Activated naive CD4-positive, alpha-beta T cell treated with anti-CD3 and anti-CD28 coated beads, Interleukin-2, amount 50 U/mL, for 24 hours (primary cell): ENCODE measurements at regions not wholly inside any gene's neighbourhood (a gene's known extent, or its start where the extent isn't known, plus 50 kb on each side); places are given as distances from the start of the nearest gene placed in this dataset.

Source experiments
- H3K27ac Mint-ChIP-seq: one replicate; pipeline ENCODE4 v1.8.0; 2021; ENCODE audit warnings: mild to moderate bottlenecking, mixed read lengths
- H3K27me3 Mint-ChIP-seq: one replicate; pipeline ENCODE4 v1.8.0; 2021; ENCODE audit warnings: mixed read lengths
- H3K36me3 Mint-ChIP-seq: one replicate; pipeline ENCODE4 v1.8.0; 2021; ENCODE audit warnings: mixed read lengths
- H3K4me1 Mint-ChIP-seq: one replicate; pipeline ENCODE4 v1.8.0; 2021; ENCODE audit warnings: mixed read lengths
- H3K4me3 Mint-ChIP-seq: one replicate; pipeline ENCODE4 v1.8.0; 2021; ENCODE audit warnings: mild to moderate bottlenecking, mixed read lengths
- H3K9me3 Mint-ChIP-seq: one replicate; pipeline ENCODE4 v1.8.0; 2021; ENCODE audit warnings: mixed read lengths

- Mint-ChIP-seq H3K9me3 (peaks cover 7% of the 10 kb centered on the region), H3K36me3 (peaks cover 6% of the 10 kb centered on the region), H3K27me3 (no peaks in the 10 kb centered on the region), H3K4me1 (peaks cover 30% of the 10 kb centered on the region), H3K27ac (peak overlapping the region; percentile 51), H3K4me3 (no peak overlapping the region)
Measured at GRCh38 chr14:65879248-65880009, 466.9 kb downstream of the FUT8 start.

DNA sequence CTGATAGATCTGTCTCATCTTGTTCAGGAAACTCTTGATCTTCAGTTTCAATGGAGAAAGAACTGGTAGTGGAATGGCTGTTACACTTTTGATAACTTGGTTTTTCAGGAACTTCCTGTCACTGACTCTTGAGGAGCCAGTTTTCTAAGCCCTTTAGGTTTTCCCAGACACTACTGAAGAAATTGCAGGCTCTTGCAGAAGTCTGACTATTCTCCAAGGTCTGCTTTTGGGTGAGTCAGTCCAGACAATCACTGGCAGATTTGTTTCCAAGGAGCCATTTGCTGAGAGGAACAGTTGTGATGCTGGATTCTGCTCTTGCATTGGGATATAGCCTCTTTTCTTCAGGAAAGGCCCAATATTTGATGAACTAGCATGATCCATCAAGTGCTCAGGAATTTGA, 468.0 kb downstream of the FUT8 start:
- Mint-ChIP-seq H3K9me3 (peaks cover 7% of the 10 kb centered on the region), H3K4me1 (peaks cover 30% of the 10 kb centered on the region), H3K27me3 (no peaks in the 10 kb centered on the region), H3K27ac (no peak overlapping the region), H3K36me3 (peaks cover 6% of the 10 kb centered on the region), H3K4me3 (no peak overlapping the region)

DNA sequence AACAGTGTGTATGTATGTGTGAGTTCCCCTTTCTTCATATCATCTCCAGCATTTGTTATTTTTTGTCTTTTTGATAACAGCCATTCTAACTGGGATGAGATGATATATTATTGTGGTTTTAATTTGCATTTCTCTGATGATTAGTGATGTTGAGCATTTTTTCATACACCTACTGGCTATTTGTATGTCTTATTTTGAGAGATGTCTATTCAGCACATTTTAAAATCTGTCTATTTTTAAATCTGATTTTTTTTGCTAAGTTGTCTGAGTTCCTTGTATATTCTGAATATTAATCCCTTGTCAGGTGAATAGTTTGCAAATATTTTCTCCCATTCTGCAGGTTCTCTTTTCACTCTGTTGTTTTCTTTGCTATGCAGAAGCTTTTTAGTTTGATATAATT, 469.1 kb downstream of the FUT8 start:
- Mint-ChIP-seq H3K4me1 (peaks cover 30% of the 10 kb centered on the region), H3K27ac (no peak overlapping the region), H3K27me3 (no peaks in the 10 kb centered on the region), H3K9me3 (peaks cover 7% of the 10 kb centered on the region), H3K36me3 (peaks cover 6% of the 10 kb centered on the region), H3K4me3 (no peak overlapping the region)

GRCh38 chr14:65888677-65889076, 476.1 kb downstream of the FUT8 start:
- Mint-ChIP-seq H3K4me1 (peaks cover 22% of the 10 kb centered on the region), H3K36me3 (peaks cover 4% of the 10 kb centered on the region), H3K27ac (no peak overlapping the region), H3K27me3 (no peaks in the 10 kb centered on the region), H3K9me3 (peaks cover 4% of the 10 kb centered on the region), H3K4me3 (no peak overlapping the region)

DNA sequence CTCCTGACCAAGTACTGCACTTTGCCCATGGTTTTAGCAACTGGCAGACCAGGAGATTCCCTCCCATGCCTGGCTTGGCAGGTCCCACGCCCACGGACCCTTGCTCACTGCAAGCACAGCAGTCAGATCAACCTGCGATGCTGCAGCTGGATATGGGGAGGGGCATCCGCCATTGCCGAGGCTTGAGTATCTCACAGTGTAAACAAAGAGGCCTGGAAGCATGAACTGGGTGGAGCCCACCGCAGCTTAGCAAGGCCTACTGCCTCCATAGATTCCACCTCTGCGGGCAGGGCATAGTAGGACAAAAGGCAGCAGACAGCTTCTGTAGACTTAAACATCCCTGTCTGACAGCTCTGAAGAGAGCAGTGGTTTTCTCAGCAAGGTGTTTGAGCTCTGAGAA, 479.8 kb downstream of the FUT8 start:
- no peaks in the 10 kb centered on the region for H3K27me3 Mint-ChIP-seq
- H3K27ac Mint-ChIP-seq, result no peak overlapping the region
- H3K36me3 Mint-ChIP-seq, result peaks cover 6% of the 10 kb centered on the region
- H3K4me3 Mint-ChIP-seq, result no peak overlapping the region
- H3K9me3 Mint-ChIP-seq, result peaks cover 5% of the 10 kb centered on the region
- H3K4me1 Mint-ChIP-seq, result peaks cover 21% of the 10 kb centered on the region

- peaks cover 4% of the 10 kb centered on the region for H3K4me1 Mint-ChIP-seq
- H3K9me3 Mint-ChIP-seq, result peaks cover 17% of the 10 kb centered on the region
- H3K36me3 Mint-ChIP-seq, result peaks cover 8% of the 10 kb centered on the region
- no peaks in the 10 kb centered on the region for H3K27me3 Mint-ChIP-seq
- H3K27ac Mint-ChIP-seq, result peak overlapping the region; percentile 5
- no peak overlapping the region for H3K4me3 Mint-ChIP-seq
Measured at GRCh38 chr14:65900164-65900563, 487.6 kb downstream of the FUT8 start.

DNA sequence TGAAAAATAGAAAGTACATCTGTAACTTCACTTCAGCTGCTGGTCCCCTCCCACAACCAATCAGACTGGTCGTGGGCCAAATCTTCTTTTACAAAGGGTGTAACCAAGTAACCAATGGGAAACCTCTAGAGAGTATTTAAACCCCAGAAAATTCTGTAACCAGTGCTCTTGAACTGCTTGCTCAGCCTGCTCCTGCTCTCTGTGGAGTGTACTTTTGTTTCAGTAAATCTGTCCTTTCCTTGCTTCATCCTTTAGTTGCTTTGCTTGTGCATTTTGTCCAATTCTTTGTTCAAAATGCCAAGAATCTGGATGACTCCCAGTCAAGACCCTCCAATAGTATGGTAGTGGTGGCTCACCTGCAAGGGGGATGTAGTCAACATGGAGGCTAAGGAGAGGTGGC, 489.1 kb downstream of the FUT8 start:
- Mint-ChIP-seq H3K4me3 (no peak overlapping the region), H3K4me1 (peaks cover 4% of the 10 kb centered on the region), H3K27ac (no peak overlapping the region), H3K27me3 (no peaks in the 10 kb centered on the region), H3K36me3 (peaks cover 8% of the 10 kb centered on the region), H3K9me3 (peaks cover 17% of the 10 kb centered on the region)

DNA sequence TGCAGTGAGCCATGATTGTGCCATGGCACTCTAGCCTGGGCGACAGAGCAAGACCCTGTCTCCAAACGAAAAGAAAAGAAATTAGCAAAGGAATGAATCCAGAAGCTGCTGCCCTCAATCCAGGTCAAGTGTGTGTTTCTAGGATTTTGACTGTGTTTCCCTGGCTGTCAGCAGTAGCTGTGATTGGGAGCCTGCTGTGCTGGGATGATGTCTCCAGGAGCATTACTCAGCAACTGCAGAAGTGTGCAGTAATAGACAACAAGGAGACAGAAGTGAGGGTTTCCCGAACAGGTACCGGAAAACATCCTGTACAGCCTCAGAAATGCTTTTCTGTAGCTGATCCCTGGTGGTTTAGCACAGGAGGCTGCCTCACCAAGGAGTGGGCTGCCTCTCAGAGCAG, 492.5 kb downstream of the FUT8 start:
- Mint-ChIP-seq H3K9me3 (peaks cover 17% of the 10 kb centered on the region), H3K4me1 (peaks cover 10% of the 10 kb centered on the region), H3K27ac (no peak overlapping the region), H3K4me3 (no peak overlapping the region), H3K36me3 (peaks cover 5% of the 10 kb centered on the region), H3K27me3 (no peaks in the 10 kb centered on the region)

- no peaks in the 10 kb centered on the region for H3K36me3 Mint-ChIP-seq
- peaks cover 6% of the 10 kb centered on the region for H3K9me3 Mint-ChIP-seq
- no peaks in the 10 kb centered on the region for H3K27me3 Mint-ChIP-seq
- H3K4me3 Mint-ChIP-seq, result no peak overlapping the region
- H3K27ac Mint-ChIP-seq, result peak overlapping the region; percentile 2
- H3K4me1 Mint-ChIP-seq, result peaks cover 16% of the 10 kb centered on the region
Measured at GRCh38 chr14:65906344-65906743, 493.8 kb downstream of the FUT8 start.

- no peak overlapping the region for H3K27ac Mint-ChIP-seq
- H3K27me3 Mint-ChIP-seq, result no peaks in the 10 kb centered on the region
- H3K4me1 Mint-ChIP-seq, result peaks cover 21% of the 10 kb centered on the region
- H3K36me3 Mint-ChIP-seq, result no peaks in the 10 kb centered on the region
- H3K4me3 Mint-ChIP-seq, result no peak overlapping the region
- H3K9me3 Mint-ChIP-seq, result peaks cover 5% of the 10 kb centered on the region
Measured at GRCh38 chr14:65906948-65907347, 494.4 kb downstream of the FUT8 start.

DNA sequence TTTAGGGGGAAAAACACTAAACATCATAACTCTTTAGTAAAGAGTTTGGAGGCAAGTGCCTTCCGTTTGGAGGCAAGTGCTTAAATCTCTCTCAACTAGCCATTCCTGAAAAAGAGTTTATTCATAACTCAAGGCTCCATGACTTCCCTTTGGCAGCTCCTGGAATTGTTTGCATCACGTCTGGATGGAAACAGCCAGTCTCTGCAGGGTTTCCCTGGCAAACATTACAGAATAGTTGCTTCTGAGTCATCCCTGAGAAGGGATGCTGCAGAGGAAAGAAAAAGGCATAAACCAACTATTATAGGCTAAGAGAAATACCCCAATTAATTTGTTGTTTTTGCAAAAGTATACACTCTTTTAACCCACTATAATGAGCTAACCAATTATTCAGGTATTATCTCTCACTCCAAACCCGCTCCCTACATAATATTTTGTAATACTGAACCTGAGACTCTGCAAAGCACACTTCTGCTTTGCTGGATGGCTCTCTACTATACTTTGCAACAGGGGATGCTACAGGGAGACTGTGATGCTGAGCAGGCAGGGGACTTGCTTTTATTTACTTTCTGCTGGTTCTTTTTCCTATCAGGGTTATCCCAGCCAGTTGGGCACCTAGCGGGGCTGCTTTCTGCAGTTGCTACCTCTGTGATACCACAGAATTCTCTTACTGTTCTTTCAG, 497.7 kb downstream of the FUT8 start:
- Mint-ChIP-seq H3K36me3 (no peaks in the 10 kb centered on the region), H3K27me3 (no peaks in the 10 kb centered on the region), H3K4me1 (peaks cover 49% of the 10 kb centered on the region), H3K9me3 (no peaks in the 10 kb centered on the region), H3K4me3 (no peak overlapping the region), H3K27ac (no peak overlapping the region)

DNA sequence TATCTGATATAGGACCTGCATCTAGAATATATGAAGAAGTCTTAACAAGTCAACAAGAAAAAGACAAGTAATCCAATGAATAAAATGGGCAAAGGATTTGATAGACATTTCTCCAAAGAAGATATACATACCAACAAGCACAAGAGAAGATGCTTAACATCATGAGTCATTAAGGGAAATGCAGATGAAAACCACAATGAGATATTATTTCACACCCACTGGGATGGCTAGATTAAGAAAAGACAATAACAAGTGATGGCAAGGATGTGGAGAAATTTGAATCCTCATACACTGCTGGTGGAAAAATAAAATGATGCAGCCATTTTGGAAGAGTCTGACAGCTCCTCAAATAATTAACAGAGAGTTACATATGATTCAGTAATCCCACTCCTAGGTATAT, 502.6 kb downstream of the FUT8 start:
- no peak overlapping the region for H3K4me3 Mint-ChIP-seq
- no peaks in the 10 kb centered on the region for H3K9me3 Mint-ChIP-seq
- peaks cover 46% of the 10 kb centered on the region for H3K4me1 Mint-ChIP-seq
- no peak overlapping the region for H3K27ac Mint-ChIP-seq
- H3K36me3 Mint-ChIP-seq, result peaks cover 3% of the 10 kb centered on the region
- no peaks in the 10 kb centered on the region for H3K27me3 Mint-ChIP-seq

GRCh38 chr14:65916055-65916454, 503.5 kb downstream of the FUT8 start:
- H3K9me3 Mint-ChIP-seq, result no peaks in the 10 kb centered on the region
- no peak overlapping the region for H3K27ac Mint-ChIP-seq
- no peaks in the 10 kb centered on the region for H3K27me3 Mint-ChIP-seq
- H3K4me1 Mint-ChIP-seq, result peaks cover 42% of the 10 kb centered on the region
- peaks cover 3% of the 10 kb centered on the region for H3K36me3 Mint-ChIP-seq
- H3K4me3 Mint-ChIP-seq, result no peak overlapping the region

- Mint-ChIP-seq H3K4me3 (no peak overlapping the region), H3K9me3 (no peaks in the 10 kb centered on the region), H3K27me3 (no peaks in the 10 kb centered on the region), H3K27ac (no peak overlapping the region), H3K4me1 (peaks cover 20% of the 10 kb centered on the region), H3K36me3 (peaks cover 3% of the 10 kb centered on the region)
Measured at GRCh38 chr14:65920996-65921395, 508.5 kb downstream of the FUT8 start.

DNA sequence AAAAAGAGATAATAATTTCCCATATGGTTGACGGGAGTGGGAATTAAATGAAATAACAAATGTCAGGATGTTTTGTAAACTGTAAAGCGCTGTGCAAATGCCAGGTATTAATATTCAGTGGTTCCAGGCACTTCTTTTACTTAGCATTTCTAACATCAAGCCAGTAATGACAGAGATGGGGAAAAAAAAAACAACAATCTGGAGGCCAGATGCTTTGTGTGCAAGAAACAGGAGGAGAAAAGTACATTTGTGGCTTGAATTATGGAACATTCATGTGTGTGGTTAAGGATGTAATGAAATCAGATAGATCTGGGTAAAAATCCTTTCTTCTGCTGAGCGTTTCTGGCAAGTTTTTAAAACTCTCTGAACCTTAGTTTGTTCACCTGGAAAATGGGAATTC, 509.6 kb downstream of the FUT8 start:
- Mint-ChIP-seq H3K27ac (no peak overlapping the region), H3K4me1 (peaks cover 27% of the 10 kb centered on the region), H3K27me3 (no peaks in the 10 kb centered on the region), H3K4me3 (no peak overlapping the region), H3K36me3 (no peaks in the 10 kb centered on the region), H3K9me3 (no peaks in the 10 kb centered on the region)

DNA sequence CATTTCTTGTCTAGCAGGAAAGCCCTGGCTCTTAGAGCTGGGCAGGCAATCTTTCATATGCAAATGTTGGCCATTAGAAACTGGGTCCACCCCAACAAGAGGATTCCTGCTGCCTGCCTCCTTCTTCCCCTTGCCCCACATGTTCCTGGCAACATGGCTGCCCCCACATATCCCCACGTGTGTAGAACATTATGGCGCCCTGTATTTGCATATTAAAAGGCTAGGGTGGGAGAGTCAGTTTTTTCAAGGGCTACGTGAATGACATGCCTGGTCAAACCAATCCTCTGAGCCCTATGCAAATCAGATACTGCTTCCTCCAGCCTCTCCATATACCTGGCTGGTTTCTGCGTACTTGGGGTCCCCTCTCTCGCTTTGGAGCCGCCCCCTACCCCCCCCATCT, 514.0 kb downstream of the FUT8 start:
- H3K27me3 Mint-ChIP-seq, result no peaks in the 10 kb centered on the region
- no peaks in the 10 kb centered on the region for H3K36me3 Mint-ChIP-seq
- no peaks in the 10 kb centered on the region for H3K9me3 Mint-ChIP-seq
- peaks cover 61% of the 10 kb centered on the region for H3K4me1 Mint-ChIP-seq
- no peak overlapping the region for H3K27ac Mint-ChIP-seq
- H3K4me3 Mint-ChIP-seq, result no peak overlapping the region
